ENCODE measurements at regions not wholly inside any gene's neighbourhood (a gene's known extent, or its start where the extent isn't known, plus 50 kb on each side); places are given as distances from the start of the nearest gene placed in this dataset.
"Not testable (repeated sequence)": the region's sequence is repeated elsewhere in the genome, so short reads cannot be mapped to it uniquely, and the experiment has no call there.

- not testable (repeated sequence) for H3K36me3 Mint-ChIP-seq (ENCODE audit: unreplicated experiment); H3K4me1 Mint-ChIP-seq (ENCODE audit: unreplicated experiment); H3K27me3 Mint-ChIP-seq (ENCODE audit: unreplicated experiment); DNase-seq (ENCODE audit: extremely low spot score, unreplicated experiment); H3K4me3 Mint-ChIP-seq (ENCODE audit: unreplicated experiment); H3K27ac Mint-ChIP-seq (ENCODE audit: unreplicated experiment); H3K9me3 Mint-ChIP-seq (ENCODE audit: unreplicated experiment)
These were observed 4545.7 kb upstream of the TPTE start for GRCh38 chr21:5975719-5976118.

DNA sequence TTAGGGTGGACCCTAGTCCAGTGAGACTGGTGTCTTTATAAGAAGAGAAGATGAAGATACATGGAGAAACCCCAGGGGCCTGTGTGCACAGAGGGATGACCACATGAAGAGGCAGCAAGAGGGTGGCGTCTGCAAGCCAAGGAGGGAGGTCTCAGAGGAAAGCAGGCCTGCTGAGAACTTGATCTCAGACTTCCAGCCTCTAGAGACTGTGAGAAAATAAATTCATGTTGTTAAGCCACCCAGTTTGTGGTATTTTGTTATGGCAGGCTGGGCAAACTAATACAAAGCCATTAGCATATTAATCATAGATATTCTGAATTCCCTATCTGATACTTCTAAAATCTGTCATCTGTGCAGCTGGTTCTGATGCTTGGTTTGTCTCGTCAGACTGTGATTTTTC lies 4523.8 kb upstream of the TPTE start:
- H3K27me3 Mint-ChIP-seq (ENCODE audit: unreplicated experiment); H3K27ac Mint-ChIP-seq (ENCODE audit: unreplicated experiment); H3K9me3 Mint-ChIP-seq (ENCODE audit: unreplicated experiment); H3K4me3 Mint-ChIP-seq (ENCODE audit: unreplicated experiment); DNase-seq (ENCODE audit: extremely low spot score, unreplicated experiment); H3K4me1 Mint-ChIP-seq (ENCODE audit: unreplicated experiment); H3K36me3 Mint-ChIP-seq (ENCODE audit: unreplicated experiment): not testable (repeated sequence)

DNA sequence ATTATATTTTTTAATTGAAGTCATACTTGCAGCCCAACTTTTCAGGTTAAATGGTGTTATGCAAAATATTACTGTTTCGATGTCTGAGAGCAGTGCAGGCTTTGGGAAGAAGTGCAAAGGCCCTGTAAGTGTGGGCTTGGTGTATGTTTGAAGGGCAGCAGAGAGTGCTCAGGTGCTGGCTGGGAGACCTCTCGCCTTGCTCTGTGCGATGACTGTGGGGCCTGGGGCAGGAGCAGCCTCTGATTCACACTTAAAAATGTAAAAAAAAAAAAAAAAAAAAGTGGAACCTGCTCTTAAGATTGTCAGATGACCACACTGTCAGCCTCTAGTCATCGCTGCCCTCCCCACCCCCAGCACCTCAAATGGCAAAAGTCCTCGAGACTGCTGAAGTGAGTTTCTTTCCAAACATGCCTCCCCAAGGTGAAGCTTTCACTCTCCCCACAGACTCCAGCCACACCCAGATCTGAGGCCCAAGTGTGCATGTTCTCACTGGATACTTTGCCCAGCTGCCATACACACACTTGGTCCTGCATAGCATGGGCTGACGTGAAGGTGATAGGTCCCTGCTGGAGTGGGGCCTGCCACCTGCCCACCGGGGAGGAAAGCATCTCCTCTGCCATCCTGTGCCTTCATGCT lies 4505.8 kb upstream of the TPTE start:
- DNase-seq (ENCODE audit: extremely low spot score, unreplicated experiment); H3K4me1 Mint-ChIP-seq (ENCODE audit: unreplicated experiment); H3K36me3 Mint-ChIP-seq (ENCODE audit: unreplicated experiment); H3K27me3 Mint-ChIP-seq (ENCODE audit: unreplicated experiment); H3K4me3 Mint-ChIP-seq (ENCODE audit: unreplicated experiment); H3K27ac Mint-ChIP-seq (ENCODE audit: unreplicated experiment); H3K9me3 Mint-ChIP-seq (ENCODE audit: unreplicated experiment): not testable (repeated sequence)

GRCh38 chr21:6020460-6020859 lies 4500.9 kb upstream of the TPTE start:
- not testable (repeated sequence) for H3K27me3 Mint-ChIP-seq (ENCODE audit: unreplicated experiment); H3K27ac Mint-ChIP-seq (ENCODE audit: unreplicated experiment); H3K4me1 Mint-ChIP-seq (ENCODE audit: unreplicated experiment); H3K4me3 Mint-ChIP-seq (ENCODE audit: unreplicated experiment); H3K36me3 Mint-ChIP-seq (ENCODE audit: unreplicated experiment); DNase-seq (ENCODE audit: extremely low spot score, unreplicated experiment); H3K9me3 Mint-ChIP-seq (ENCODE audit: unreplicated experiment)

DNA sequence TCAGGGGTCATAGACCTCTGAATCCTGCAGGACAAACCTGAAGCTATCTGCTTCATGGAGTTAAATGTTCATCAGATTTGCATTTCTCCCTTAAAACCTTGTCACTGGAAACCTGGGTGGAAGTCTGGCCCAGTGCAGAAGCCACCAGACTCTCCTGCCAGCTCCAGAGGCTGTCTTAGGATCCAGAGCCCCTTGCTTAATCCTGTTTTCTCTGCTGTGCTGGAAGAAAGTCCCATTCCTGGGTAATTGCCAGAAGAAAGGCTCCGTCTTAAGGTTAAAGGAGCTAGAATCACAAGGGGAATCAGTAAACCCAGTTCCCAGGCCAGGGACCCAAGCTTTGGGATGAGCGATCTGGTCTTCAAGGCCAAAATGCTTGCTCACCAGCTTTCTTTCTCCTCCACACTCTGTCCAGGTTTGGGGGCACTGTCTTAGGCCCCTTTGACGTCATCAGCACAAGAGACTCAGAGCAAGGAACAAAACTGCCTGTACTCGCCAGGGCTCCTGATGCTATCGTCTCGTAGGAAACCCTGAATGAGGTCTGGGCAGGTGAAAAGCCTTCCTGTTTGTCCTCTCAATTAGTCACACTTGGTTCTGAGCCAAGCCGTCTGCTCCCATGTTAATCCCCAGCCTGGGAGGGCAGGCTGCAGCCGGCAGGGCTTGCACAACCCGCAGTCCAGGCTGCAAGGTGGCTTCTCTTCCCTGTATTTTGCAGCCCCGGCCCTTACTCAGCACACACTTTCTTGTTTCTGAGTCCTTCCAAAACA lies 4500.2 kb upstream of the TPTE start:
- not testable (repeated sequence) for H3K27me3 Mint-ChIP-seq (ENCODE audit: unreplicated experiment); H3K4me3 Mint-ChIP-seq (ENCODE audit: unreplicated experiment); H3K9me3 Mint-ChIP-seq (ENCODE audit: unreplicated experiment); H3K4me1 Mint-ChIP-seq (ENCODE audit: unreplicated experiment); H3K27ac Mint-ChIP-seq (ENCODE audit: unreplicated experiment); H3K36me3 Mint-ChIP-seq (ENCODE audit: unreplicated experiment); DNase-seq (ENCODE audit: extremely low spot score, unreplicated experiment)

DNA sequence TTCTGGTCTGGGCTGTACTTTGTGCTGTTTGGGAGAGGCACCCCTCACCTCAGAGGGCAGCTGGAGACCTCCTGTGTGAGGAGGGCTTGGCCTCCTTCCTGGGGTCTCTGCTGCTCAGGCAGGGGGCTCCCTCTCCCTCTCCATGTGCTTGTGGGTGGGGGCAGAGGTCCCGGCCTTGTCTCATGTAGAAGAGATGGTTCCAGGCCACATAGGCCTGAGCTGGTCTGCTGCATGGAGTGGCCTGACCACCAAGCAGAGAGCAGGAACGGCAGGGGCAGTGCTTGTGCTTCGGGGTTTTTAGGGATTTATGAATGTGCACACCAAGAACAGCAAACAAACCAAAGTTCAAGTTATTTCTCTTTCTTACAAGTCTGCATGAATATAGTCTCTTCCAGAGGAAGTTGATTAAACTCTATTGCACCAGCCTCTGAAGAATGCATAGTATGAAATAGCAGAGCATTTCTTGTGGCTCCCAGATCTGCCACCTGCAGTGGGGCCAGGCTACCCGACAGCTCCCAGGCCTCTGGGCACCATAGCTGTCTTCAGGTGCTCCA lies 4499.6 kb upstream of the TPTE start:
- H3K27ac Mint-ChIP-seq (ENCODE audit: unreplicated experiment); H3K4me3 Mint-ChIP-seq (ENCODE audit: unreplicated experiment); H3K4me1 Mint-ChIP-seq (ENCODE audit: unreplicated experiment); H3K36me3 Mint-ChIP-seq (ENCODE audit: unreplicated experiment); H3K9me3 Mint-ChIP-seq (ENCODE audit: unreplicated experiment); H3K27me3 Mint-ChIP-seq (ENCODE audit: unreplicated experiment); DNase-seq (ENCODE audit: extremely low spot score, unreplicated experiment): not testable (repeated sequence)

GRCh38 chr21:6023331-6023730 lies 4498.1 kb upstream of the TPTE start:
- not testable (repeated sequence) for H3K27me3 Mint-ChIP-seq (ENCODE audit: unreplicated experiment); H3K4me1 Mint-ChIP-seq (ENCODE audit: unreplicated experiment); H3K4me3 Mint-ChIP-seq (ENCODE audit: unreplicated experiment); DNase-seq (ENCODE audit: extremely low spot score, unreplicated experiment); H3K36me3 Mint-ChIP-seq (ENCODE audit: unreplicated experiment); H3K9me3 Mint-ChIP-seq (ENCODE audit: unreplicated experiment); H3K27ac Mint-ChIP-seq (ENCODE audit: unreplicated experiment)

GRCh38 chr21:6025139-6025538 lies 4496.2 kb upstream of the TPTE start:
- not testable (repeated sequence) for H3K4me3 Mint-ChIP-seq (ENCODE audit: unreplicated experiment); H3K36me3 Mint-ChIP-seq (ENCODE audit: unreplicated experiment); DNase-seq (ENCODE audit: extremely low spot score, unreplicated experiment); H3K27me3 Mint-ChIP-seq (ENCODE audit: unreplicated experiment); H3K4me1 Mint-ChIP-seq (ENCODE audit: unreplicated experiment); H3K9me3 Mint-ChIP-seq (ENCODE audit: unreplicated experiment); H3K27ac Mint-ChIP-seq (ENCODE audit: unreplicated experiment)

GRCh38 chr21:6027497-6027896 lies 4493.9 kb upstream of the TPTE start:
- DNase-seq (ENCODE audit: extremely low spot score, unreplicated experiment); H3K27ac Mint-ChIP-seq (ENCODE audit: unreplicated experiment); H3K4me1 Mint-ChIP-seq (ENCODE audit: unreplicated experiment); H3K4me3 Mint-ChIP-seq (ENCODE audit: unreplicated experiment); H3K27me3 Mint-ChIP-seq (ENCODE audit: unreplicated experiment); H3K36me3 Mint-ChIP-seq (ENCODE audit: unreplicated experiment); H3K9me3 Mint-ChIP-seq (ENCODE audit: unreplicated experiment): not testable (repeated sequence)

GRCh38 chr21:6034124-6034678 lies 4487.2 kb upstream of the TPTE start:
- not testable (repeated sequence) for H3K4me1 Mint-ChIP-seq (ENCODE audit: unreplicated experiment); H3K9me3 Mint-ChIP-seq (ENCODE audit: unreplicated experiment); H3K27me3 Mint-ChIP-seq (ENCODE audit: unreplicated experiment); H3K4me3 Mint-ChIP-seq (ENCODE audit: unreplicated experiment); H3K36me3 Mint-ChIP-seq (ENCODE audit: unreplicated experiment); DNase-seq (ENCODE audit: extremely low spot score, unreplicated experiment); H3K27ac Mint-ChIP-seq (ENCODE audit: unreplicated experiment)

- H3K27me3 Mint-ChIP-seq (ENCODE audit: unreplicated experiment); DNase-seq (ENCODE audit: extremely low spot score, unreplicated experiment); H3K4me3 Mint-ChIP-seq (ENCODE audit: unreplicated experiment); H3K36me3 Mint-ChIP-seq (ENCODE audit: unreplicated experiment); H3K4me1 Mint-ChIP-seq (ENCODE audit: unreplicated experiment); H3K27ac Mint-ChIP-seq (ENCODE audit: unreplicated experiment); H3K9me3 Mint-ChIP-seq (ENCODE audit: unreplicated experiment): not testable (repeated sequence)
These were observed 4486.4 kb upstream of the TPTE start for GRCh38 chr21:6034820-6035473.
